Right lobe of liver (tissue), 4 donors: ENCODE measurements at regions not wholly inside any gene's neighbourhood (a gene's known extent, or its start where the extent isn't known, plus 50 kb on each side); places are given as distances from the start of the nearest gene placed in this dataset.

Experiments
- POLR2A ChIP-seq: fragments of 450-650 bp; IDR thresholded peaks from one replicate; pipeline ENCODE4 v1.6.1; 2017; ENCODE audit warnings: antibody characterized with exemption, mild to moderate bottlenecking
- TF ChIP-seq, protein P1 (sequence below), 4 donors: fragments of 200-600 bp in 3 of 4; fragments of 450-650 bp in 1 of 4; IDR thresholded peaks; one replicate each; pipeline versions ENCODE4 v1.5.1 to v1.8.0; 2016 to 2022; ENCODE audit warnings: antibody characterized with exemption in 4 of 4, mild to moderate bottlenecking in 2 of 4
- donor health status: DM: no; HTN: no; CAD: no.
- donor health status: DM: no; HTN: no; CAD: no.
- donor health status: DM: no; HTN: yes; CAD: no.

DNA sequence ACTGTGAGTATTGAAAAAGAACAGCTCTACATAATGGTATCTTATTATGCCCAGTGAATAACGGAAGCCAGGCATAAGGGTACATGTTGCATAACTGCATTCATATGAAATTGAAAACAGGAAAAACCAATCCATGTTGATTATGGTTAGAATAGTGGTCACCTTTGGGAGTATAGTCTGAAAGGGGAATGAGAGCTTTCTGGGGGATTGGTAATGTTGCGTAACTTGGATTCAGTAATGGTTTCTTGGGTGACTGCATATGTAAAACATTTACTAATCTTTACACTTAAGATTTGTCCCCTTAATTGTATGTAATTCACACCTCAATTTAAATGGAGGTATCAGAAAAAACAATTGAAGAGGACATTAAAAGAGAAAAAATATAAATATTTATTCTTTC, 292.1 kb downstream of the LMO4 start:
- TF ChIP-seq, protein P1, sequence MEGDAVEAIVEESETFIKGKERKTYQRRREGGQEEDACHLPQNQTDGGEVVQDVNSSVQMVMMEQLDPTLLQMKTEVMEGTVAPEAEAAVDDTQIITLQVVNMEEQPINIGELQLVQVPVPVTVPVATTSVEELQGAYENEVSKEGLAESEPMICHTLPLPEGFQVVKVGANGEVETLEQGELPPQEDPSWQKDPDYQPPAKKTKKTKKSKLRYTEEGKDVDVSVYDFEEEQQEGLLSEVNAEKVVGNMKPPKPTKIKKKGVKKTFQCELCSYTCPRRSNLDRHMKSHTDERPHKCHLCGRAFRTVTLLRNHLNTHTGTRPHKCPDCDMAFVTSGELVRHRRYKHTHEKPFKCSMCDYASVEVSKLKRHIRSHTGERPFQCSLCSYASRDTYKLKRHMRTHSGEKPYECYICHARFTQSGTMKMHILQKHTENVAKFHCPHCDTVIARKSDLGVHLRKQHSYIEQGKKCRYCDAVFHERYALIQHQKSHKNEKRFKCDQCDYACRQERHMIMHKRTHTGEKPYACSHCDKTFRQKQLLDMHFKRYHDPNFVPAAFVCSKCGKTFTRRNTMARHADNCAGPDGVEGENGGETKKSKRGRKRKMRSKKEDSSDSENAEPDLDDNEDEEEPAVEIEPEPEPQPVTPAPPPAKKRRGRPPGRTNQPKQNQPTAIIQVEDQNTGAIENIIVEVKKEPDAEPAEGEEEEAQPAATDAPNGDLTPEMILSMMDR (IDR thresholded peaks at IDR 0.05), result no peak
- TF ChIP-seq POLR2A, result no peak
